ENCODE measurements at regions not wholly inside any gene's neighbourhood (a gene's known extent, or its start where the extent isn't known, plus 50 kb on each side); places are given as distances from the start of the nearest gene placed in this dataset.

DNA sequence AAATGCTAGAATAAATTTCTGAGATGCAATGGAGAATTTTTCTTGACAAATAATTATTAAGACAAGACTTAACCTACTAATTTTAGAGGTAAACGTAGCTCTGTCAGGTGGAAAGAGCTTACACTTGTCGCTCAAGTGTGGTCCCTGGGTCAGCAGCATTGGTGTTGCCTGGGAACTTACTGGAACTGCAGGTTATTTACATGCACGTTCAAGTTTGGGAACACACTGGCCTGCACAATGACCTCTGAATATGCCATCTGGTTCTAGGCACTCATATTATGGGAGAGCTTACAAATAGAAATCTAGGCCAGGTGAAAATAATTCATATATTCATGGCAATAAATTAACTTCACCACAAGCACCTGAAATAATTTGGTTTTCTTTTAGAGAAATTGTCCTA, 88.5 kb upstream of the BCL9 start:
- DNase-seq (ENCODE audit: low read depth in 2 of 2), result no peak

GRCh38 chr1:147463022-147463421, 78.3 kb upstream of the BCL9 start:
- no peak for DNase-seq (ENCODE audit: low read depth in 2 of 2)

DNA sequence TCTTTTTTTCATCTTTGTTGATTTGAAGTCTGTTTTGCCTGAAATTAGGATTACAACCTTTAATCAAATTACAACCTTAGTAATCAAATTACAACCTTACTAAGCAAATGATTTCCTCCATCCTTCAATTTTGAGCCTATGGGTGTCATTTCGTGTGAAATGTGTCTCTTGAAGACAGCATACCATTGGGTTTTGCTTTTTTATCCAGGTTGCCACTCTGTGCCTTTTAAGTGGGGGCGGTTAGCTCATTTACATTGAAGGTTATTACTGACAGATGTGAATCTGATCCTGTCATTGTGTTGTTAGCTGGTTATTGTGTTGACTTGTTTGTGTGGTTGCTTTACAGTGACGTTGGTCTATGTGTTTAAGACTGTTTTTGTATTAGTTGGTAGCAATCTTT, 74.8 kb upstream of the BCL9 start:
- no peak for DNase-seq (ENCODE audit: low read depth in 2 of 2)

DNA sequence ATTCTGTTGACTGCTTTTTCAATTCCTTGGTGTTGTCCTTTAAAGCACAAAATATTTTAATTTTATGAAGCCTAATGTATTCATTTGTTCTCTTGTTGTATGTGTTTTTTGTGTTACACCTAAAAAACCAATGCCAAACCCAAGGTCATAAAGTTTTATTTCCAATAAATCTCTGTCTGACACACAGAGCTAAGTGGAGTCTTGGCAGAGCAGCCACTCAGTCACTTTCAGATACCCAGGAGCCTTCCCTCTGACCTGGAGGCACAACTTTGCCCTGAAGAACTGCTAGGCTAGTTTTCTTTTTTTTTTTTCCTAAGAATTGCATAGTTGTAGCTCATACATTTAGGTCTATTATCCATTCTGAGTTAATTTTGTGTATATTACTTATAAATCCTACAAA, 71.2 kb upstream of the BCL9 start:
- DNase-seq (ENCODE audit: low read depth in 2 of 2), result no peak

DNA sequence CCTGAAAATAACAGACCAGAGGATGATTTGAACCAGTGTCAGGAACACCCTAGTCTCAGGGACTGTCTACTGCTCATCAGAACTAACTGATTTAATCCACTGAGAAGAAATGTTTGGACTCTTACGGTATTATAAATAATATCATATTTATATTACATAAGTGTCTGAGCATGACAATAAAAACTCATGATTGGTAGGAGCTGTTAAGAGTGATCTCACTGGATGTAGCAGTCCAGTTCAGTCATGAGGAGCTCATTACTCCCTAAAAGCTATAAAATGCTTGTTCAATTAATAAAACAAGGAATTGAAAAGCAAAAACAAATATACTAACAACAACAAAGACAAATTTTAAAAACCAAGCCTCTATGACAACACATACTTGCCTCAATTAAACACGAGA, 68.8 kb upstream of the BCL9 start:
- no peak for DNase-seq (ENCODE audit: low read depth in 2 of 2)

DNA sequence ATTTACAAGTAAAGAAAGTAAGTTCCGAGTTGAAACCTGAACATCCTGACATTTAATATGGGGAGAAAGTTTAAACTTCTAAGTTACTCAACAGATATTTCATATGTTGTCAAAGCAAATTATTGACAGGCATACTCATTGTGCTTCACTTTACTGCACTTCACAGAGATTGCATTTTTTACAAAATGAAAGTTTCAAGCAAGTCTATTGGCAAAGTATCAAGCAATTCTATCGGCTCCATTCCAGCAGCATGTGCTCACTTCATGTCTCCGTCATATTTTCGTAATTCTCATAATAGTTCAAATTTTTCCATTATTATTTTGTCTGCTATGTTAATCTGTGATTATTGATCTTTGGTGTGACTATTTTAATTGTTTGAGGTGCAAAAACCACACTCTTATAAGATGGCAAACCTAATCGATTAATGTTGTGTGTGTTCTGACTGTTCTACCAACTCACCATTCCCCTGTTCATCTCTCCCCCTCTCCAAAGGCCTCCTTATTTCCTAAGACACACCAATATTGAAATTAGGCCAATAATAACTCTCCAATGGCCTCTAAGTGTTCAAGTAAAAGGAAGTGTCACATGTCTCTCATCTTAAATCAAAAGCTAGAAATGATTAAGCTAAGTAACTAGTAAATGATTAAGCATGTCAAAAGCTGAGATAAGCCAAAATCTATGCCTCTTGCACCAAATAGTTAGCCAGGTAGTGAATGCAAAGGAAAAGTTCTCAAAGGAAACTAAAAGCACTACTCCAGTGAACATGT, 68.2 kb upstream of the BCL9 start:
- DNase-seq (ENCODE audit: low read depth in 2 of 2), result no peak

- DNase-seq (ENCODE audit: low read depth in 2 of 2), result no peak
Observed at GRCh38 chr1:147473733-147474049, 67.6 kb upstream of the BCL9 start.

DNA sequence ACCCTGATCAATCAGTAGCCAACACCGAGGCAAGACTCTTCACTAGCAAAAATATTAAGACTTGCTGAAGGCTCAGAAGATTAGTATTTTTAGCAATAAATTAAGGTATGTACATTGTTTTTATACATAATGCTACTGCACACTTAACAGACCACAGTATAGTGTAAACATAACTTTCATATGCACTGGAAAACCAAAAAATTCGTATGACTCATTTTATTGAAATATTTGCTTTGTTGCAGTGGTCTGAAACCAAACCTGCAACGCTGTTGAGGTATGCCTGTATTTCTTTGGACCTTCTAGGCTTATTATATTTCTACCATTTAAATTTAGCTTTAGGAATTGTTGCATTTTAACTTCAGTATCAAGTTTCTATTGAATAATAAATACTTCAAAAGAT, 65.8 kb upstream of the BCL9 start:
- DNase-seq (ENCODE audit: low read depth in 2 of 2), result no peak

GRCh38 chr1:147478521-147478920, 62.8 kb upstream of the BCL9 start:
- no peak for DNase-seq (ENCODE audit: low read depth in 2 of 2)

DNA sequence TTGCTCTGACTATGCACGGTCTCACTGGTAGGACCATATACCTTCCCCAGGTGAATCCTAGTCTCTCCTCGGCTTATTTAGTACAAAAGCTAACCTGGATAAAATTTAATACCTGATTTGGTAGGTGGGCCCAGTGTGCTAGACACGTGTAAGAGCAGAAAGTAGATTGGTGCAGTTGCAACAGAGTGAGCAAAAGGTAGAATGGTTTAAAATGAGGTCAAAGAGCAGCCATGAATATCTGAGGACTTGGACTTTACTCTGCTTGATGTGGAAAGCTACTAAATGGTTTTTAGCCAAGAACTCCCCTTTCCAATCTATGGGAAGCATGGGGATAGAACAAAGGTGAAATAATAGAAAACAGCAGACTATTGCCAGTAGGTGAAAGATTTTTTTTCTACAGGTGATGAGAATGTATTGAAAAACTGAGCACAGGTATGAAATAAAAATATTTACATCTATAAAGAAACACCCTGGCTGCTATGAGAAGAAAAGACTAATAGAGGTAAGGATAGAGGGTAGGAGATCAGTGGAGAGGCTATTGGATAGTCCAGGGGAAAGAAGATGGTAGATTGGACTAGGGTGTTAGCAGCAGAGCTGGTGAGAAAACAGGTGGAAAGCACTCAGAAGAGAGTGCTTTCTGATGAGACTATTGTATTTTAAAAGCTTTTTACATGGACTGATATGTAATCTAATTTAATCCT, 61.3 kb upstream of the BCL9 start:
- DNase-seq (ENCODE audit: low read depth in 2 of 2), result no peak

DNA sequence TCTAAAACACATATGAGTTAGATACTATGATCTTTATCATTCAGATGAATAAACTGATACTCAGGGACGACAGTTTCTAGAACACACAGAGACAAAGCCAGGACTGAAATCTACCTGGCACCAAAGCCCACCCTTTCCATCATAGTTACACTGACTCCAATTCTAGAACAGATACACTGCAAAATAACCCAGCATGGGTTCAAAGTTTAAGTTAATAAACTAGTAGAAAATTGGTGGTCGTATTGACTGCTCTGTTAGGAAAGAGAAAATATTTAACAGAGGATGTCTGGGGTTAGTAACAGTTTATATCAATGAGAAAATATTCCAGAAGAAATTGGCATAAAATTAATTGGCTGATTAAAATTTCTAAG, 60.8 kb upstream of the BCL9 start:
- DNase-seq (ENCODE audit: low read depth in 2 of 2), result no peak

GRCh38 chr1:147486876-147487656, 54.2 kb upstream of the BCL9 start:
- no peak for DNase-seq (ENCODE audit: low read depth in 2 of 2)

GRCh38 chr1:147491098-147491497, 50.2 kb upstream of the BCL9 start:
- no peak for DNase-seq (ENCODE audit: low read depth in 2 of 2)

All from dermis microvascular lymphatic vessel endothelial cell (primary cell).